ENCODE measurements at regions not wholly inside any gene's neighbourhood (a gene's known extent, or its start where the extent isn't known, plus 50 kb on each side); places are given as distances from the start of the nearest gene placed in this dataset.

DNA sequence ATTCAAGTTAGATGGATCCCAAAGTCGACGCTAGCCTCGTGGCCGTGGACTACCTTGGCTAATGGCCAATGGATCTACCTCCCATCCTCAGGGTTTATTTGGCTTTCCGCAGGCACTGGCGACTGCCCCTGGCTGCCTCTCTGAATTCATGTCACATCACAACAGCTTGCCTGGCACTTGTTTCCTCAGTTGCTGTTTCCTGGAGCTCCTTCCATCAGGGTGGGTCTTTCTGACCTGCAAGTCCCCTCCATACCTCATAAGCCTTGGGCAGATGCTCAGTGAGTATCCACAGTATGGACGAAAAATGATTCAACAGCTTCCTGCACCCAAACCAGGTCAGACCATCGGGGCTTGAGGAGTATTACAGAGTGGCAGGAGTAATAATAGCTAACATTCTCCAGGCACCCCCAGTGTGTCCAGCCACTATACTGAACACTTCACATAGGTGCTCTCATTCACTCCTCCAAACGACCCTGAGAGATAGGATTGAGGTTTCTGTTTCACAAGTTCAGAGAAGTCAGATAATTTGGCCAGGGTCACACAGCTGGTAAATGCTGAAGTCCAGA lies 311.5 kb downstream of the TLE3 start:
- TF ChIP-seq REST (IDR thresholded peaks at IDR 0.05; ENCODE audit: low read depth) (no peak), CEBPB (IDR thresholded peaks at IDR 0.05) (no peak), YY1 (IDR thresholded peaks at IDR 0.05; ENCODE audit: low read depth) (no peak), EP300 (IDR thresholded peaks at IDR 0.05; ENCODE audit: borderline replicate concordance) (no peak), TEAD4 (IDR thresholded peaks at IDR 0.05) (no peak), TAF1 (IDR thresholded peaks at IDR 0.05; ENCODE audit: low read depth) (no peak), RAD21 (IDR thresholded peaks at IDR 0.05; ENCODE audit: low read depth) (no peak), ZBTB7A (IDR thresholded peaks at IDR 0.05; ENCODE audit: low read depth) (no peak), FOXM1 (IDR thresholded peaks at IDR 0.05; ENCODE audit: borderline replicate concordance, low read depth) (no peak)
- TF ChIP-seq, protein P1, sequence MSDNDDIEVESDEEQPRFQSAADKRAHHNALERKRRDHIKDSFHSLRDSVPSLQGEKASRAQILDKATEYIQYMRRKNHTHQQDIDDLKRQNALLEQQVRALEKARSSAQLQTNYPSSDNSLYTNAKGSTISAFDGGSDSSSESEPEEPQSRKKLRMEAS (IDR thresholded peaks at IDR 0.05): no peak

DNA sequence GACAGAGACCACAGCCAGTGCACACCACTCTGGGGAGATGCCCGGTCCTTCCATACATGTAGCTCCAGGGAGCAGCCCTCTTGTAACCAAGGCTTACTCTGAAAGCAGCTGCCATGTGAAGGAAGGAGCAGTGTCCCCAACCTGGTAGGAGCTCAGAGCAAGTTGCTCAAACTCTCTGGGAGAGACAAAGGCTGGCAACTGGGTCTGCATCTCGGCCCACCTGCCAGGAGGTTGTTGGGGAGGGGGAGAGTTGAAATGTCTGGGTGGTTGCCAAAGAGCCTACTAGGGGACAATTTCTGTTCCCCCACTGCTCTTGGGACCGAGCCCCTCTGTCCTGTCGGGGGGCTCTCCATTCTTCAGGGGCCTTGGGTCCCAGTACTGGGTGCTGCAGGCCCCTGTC lies 309.9 kb downstream of the TLE3 start:
- TF ChIP-seq, protein P1 (IDR thresholded peaks at IDR 0.05): no peak
- no peak for TF ChIP-seq EGR1 (IDR thresholded peaks at IDR 0.05)

- TF ChIP-seq REST (IDR thresholded peaks at IDR 0.05; ENCODE audit: low read depth): no peak
- no peak for TF ChIP-seq EGR1 (IDR thresholded peaks at IDR 0.05)
- no peak for TF ChIP-seq EP300 (IDR thresholded peaks at IDR 0.05; ENCODE audit: borderline replicate concordance)
- TF ChIP-seq, protein P2, sequence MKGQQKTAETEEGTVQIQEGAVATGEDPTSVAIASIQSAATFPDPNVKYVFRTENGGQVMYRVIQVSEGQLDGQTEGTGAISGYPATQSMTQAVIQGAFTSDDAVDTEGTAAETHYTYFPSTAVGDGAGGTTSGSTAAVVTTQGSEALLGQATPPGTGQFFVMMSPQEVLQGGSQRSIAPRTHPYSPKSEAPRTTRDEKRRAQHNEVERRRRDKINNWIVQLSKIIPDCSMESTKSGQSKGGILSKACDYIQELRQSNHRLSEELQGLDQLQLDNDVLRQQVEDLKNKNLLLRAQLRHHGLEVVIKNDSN (IDR thresholded peaks at IDR 0.05): no peak
- no peak for TF ChIP-seq CEBPB (IDR thresholded peaks at IDR 0.05)
- no peak for TF ChIP-seq RAD21 (IDR thresholded peaks at IDR 0.05; ENCODE audit: low read depth)
- no peak for TF ChIP-seq FOXM1 (IDR thresholded peaks at IDR 0.05; ENCODE audit: borderline replicate concordance, low read depth)
- no peak for TF ChIP-seq YY1 (IDR thresholded peaks at IDR 0.05; ENCODE audit: low read depth)
- no peak for TF ChIP-seq NFIC (IDR thresholded peaks at IDR 0.05)
- TF ChIP-seq TEAD4 (IDR thresholded peaks at IDR 0.05): no peak
- TF ChIP-seq, protein P1 (IDR thresholded peaks at IDR 0.05): no peak
- no peak for TF ChIP-seq TAF1 (IDR thresholded peaks at IDR 0.05; ENCODE audit: low read depth)
- no peak for TF ChIP-seq TCF12 (IDR thresholded peaks at IDR 0.05; ENCODE audit: low read depth)
- TF ChIP-seq CREB1 (IDR thresholded peaks at IDR 0.05; ENCODE audit: low read depth): no peak
- no peak for TF ChIP-seq ZBTB7A (IDR thresholded peaks at IDR 0.05; ENCODE audit: low read depth)
Observed at GRCh38 chr15:69789648-69790393, 307.9 kb downstream of the TLE3 start.

GRCh38 chr15:69790632-69791031 lies 307.1 kb downstream of the TLE3 start:
- TF ChIP-seq EP300 (IDR thresholded peaks at IDR 0.05; ENCODE audit: borderline replicate concordance): no peak
- TF ChIP-seq RAD21 (IDR thresholded peaks at IDR 0.05; ENCODE audit: low read depth): no peak
- TF ChIP-seq ZBTB7A (IDR thresholded peaks at IDR 0.05; ENCODE audit: low read depth): no peak
- TF ChIP-seq, protein P1 (IDR thresholded peaks at IDR 0.05): no peak
- TF ChIP-seq YY1 (IDR thresholded peaks at IDR 0.05; ENCODE audit: low read depth): no peak
- no peak for TF ChIP-seq TAF1 (IDR thresholded peaks at IDR 0.05; ENCODE audit: low read depth)
- no peak for TF ChIP-seq EGR1 (IDR thresholded peaks at IDR 0.05)
- no peak for TF ChIP-seq TEAD4 (IDR thresholded peaks at IDR 0.05)
- no peak for TF ChIP-seq NFIC (IDR thresholded peaks at IDR 0.05)
- TF ChIP-seq, protein P2 (IDR thresholded peaks at IDR 0.05): no peak
- no peak for TF ChIP-seq CREB1 (IDR thresholded peaks at IDR 0.05; ENCODE audit: low read depth)
- TF ChIP-seq REST (IDR thresholded peaks at IDR 0.05; ENCODE audit: low read depth): no peak
- TF ChIP-seq CEBPB (IDR thresholded peaks at IDR 0.05): no peak
- TF ChIP-seq TCF12 (IDR thresholded peaks at IDR 0.05; ENCODE audit: low read depth): no peak
- TF ChIP-seq FOXM1 (IDR thresholded peaks at IDR 0.05; ENCODE audit: borderline replicate concordance, low read depth): no peak

All from Ishikawa (cell line).